K562 (cell line): ENCODE measurements at regions not wholly inside any gene's neighbourhood (a gene's known extent, or its start where the extent isn't known, plus 50 kb on each side); places are given as distances from the start of the nearest gene placed in this dataset.

Experiments
- ARID3B ChIP-seq: fragments of 250-450 bp; sonication (Bioruptor Pico); IDR thresholded peaks from 2 replicates; pipeline ENCODE4 v1.4.0; 2020; ENCODE audit warnings: borderline replicate concordance
- BRCA1 ChIP-seq, 2 experiments: fragments of 450-650 bp in 1 of 2; sonication (generic) in 1 of 2; formaldehyde crosslinking in 1 of 2; IDR thresholded peaks; 2 replicates each; pipeline versions ENCODE4 v1.5.0 to v1.6.1; 2017 to 2020; ENCODE audit warnings: mild to moderate bottlenecking in 1 of 2, missing genetic modification reagents in 1 of 2
- CBFA2T3 ChIP-seq: fragments of 450-650 bp; IDR thresholded peaks from 2 replicates; pipeline ENCODE4 v1.6.1; 2017
- CBFB ChIP-seq: sonication (generic); formaldehyde crosslinking; IDR thresholded peaks from 2 replicates; pipeline ENCODE4 v1.4.0; 2020; ENCODE audit warnings: mild to moderate bottlenecking, missing genetic modification reagents
- CLOCK ChIP-seq: fragments of 250-450 bp; sonication (Bioruptor Pico); IDR thresholded peaks from 2 replicates; pipeline ENCODE4 v1.4.0; 2020; ENCODE audit warnings: mild to moderate bottlenecking, moderate library complexity, borderline replicate concordance
- ETS2 ChIP-seq: IDR thresholded peaks from 2 replicates; pipeline ENCODE4 v1.6.1; 2016; ENCODE audit warnings: borderline replicate concordance, missing genetic modification characterization, mild to moderate bottlenecking, moderate library complexity, missing compliant biosample characterization; ENCODE audit not compliant: poor library complexity, severe bottlenecking
- FOXP1 ChIP-seq: sonication (generic); formaldehyde crosslinking; IDR thresholded peaks from 2 replicates; pipeline ENCODE4 v1.8.0; 2022; ENCODE audit warnings: mild to moderate bottlenecking, missing genetic modification reagents
- HINFP ChIP-seq: fragments of 450-650 bp; conservative IDR thresholded peaks from 2 replicates; pipeline ENCODE4 v1.6.1; 2016; ENCODE audit warnings: missing genetic modification characterization, low read depth, mild to moderate bottlenecking, control low read depth, missing compliant biosample characterization
- MCM3 ChIP-seq: fragments of 450-650 bp; IDR thresholded peaks from 2 replicates; pipeline ENCODE4 v1.6.1; 2016
- MNT ChIP-seq, 2 experiments: fragments of 450-650 bp; conservative IDR thresholded peaks; 2 replicates each; pipeline ENCODE4 v1.6.1; 2017; ENCODE audit warnings: mild to moderate bottlenecking in 2 of 2, moderate library complexity in 2 of 2
- NCOA2 ChIP-seq, 2 experiments: fragments of 450-650 bp; IDR thresholded peaks; 2 replicates each; pipeline ENCODE4 v1.6.1; 2018; ENCODE audit warnings: mild to moderate bottlenecking in 2 of 2, moderate library complexity in 1 of 2; ENCODE audit not compliant: partially characterized antibody in 2 of 2
- NCOR1 ChIP-seq: fragments of 450-650 bp; IDR thresholded peaks from 2 replicates; pipeline ENCODE4 v1.6.1; 2016; ENCODE audit warnings: mild to moderate bottlenecking, moderate library complexity
- PRPF4 ChIP-seq: fragments of 200-400 bp; formaldehyde crosslinking; IDR thresholded peaks from one replicate; pipeline ENCODE4 v1.6.1; 2017; ENCODE audit warnings: low read length, low read depth, mild to moderate bottlenecking; ENCODE audit not compliant: insufficient read depth, poor library complexity, severe bottlenecking
- SMARCA4 ChIP-seq: fragments of 450-650 bp; IDR thresholded peaks from 2 replicates; pipeline ENCODE4 v1.6.1; 2016
- TAF15 ChIP-seq: fragments of 200-400 bp; formaldehyde crosslinking; IDR thresholded peaks from 2 replicates; pipeline ENCODE4 v1.6.1; 2017; ENCODE audit warnings: mild to moderate bottlenecking, low read depth, low read length, moderate library complexity
- ZNF124 ChIP-seq: sonication (generic); formaldehyde crosslinking; IDR thresholded peaks from 2 replicates; pipeline ENCODE4 v1.8.1; 2022; ENCODE audit warnings: missing genetic modification reagents
- ZNF551 ChIP-seq: fragments of 250-450 bp; sonication (Bioruptor Pico); IDR thresholded peaks from 2 replicates; pipeline ENCODE4 v1.5.0; 2021; ENCODE audit warnings: mild to moderate bottlenecking, moderate library complexity
- TF ChIP-seq, protein P1 (sequence below): conservative IDR thresholded peaks from 2 replicates; pipeline ENCODE4 v1.6.1; 2011; ENCODE audit warnings: low read depth, mild to moderate bottlenecking, low read length; ENCODE audit not compliant: control insufficient read depth
- TF ChIP-seq, protein P2 (sequence below): fragments of 250-450 bp; sonication (Bioruptor Pico); IDR thresholded peaks from 2 replicates; pipeline ENCODE4 v1.8.0; 2022; ENCODE audit warnings: moderate library complexity, mild to moderate bottlenecking, inconsistent platforms

DNA sequence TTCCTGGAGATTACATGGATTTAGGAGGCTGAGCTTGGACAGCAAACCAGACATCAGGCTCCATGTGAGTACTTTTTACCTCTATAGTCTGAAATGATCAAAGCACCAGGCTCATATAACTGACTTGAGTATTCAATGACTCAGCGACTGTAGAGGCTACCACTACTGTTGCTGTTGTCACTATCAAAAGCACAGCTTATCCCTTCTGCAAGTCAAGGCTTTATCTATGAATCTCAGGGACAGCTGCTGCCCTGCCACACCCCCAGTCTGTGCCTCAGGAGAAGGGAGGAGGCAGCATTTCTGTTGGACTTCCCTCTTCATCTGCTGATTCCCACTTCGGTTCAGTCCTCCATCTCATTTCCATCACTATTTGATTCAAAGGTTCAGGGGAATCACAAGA, 80.5 kb upstream of the CNR1 start (continued):
- TF ChIP-seq ARID3B (CRISPR knock-in tag), result no peak
- no peak for TF ChIP-seq HINFP (tag)
- peak; percentile 86 for TF ChIP-seq CBFA2T3
- no peak for TF ChIP-seq MNT (conservative IDR thresholded peaks at IDR 0.05)
- TF ChIP-seq, protein P1, sequence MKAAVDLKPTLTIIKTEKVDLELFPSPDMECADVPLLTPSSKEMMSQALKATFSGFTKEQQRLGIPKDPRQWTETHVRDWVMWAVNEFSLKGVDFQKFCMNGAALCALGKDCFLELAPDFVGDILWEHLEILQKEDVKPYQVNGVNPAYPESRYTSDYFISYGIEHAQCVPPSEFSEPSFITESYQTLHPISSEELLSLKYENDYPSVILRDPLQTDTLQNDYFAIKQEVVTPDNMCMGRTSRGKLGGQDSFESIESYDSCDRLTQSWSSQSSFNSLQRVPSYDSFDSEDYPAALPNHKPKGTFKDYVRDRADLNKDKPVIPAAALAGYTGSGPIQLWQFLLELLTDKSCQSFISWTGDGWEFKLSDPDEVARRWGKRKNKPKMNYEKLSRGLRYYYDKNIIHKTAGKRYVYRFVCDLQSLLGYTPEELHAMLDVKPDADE, result no peak
- TF ChIP-seq FOXP1, result no peak
- no peak for TF ChIP-seq NCOA2 (IDR thresholded peaks at IDR 0.05; ENCODE audit: partially characterized antibody in 2 of 2)
- no peak for TF ChIP-seq ZNF551 (CRISPR knock-in tag)
- TF ChIP-seq TAF15, result no peak
- no peak for TF ChIP-seq PRPF4
- no peak for TF ChIP-seq MCM3
- TF ChIP-seq NCOR1, result peak; percentile 78
- TF ChIP-seq BRCA1 (IDR thresholded peaks at IDR 0.05), result no peak
- no peak for TF ChIP-seq BRCA1 (CRISPR knock-in tag; IDR thresholded peaks at IDR 0.05)
- TF ChIP-seq CLOCK, result no peak
- TF ChIP-seq, protein P2, sequence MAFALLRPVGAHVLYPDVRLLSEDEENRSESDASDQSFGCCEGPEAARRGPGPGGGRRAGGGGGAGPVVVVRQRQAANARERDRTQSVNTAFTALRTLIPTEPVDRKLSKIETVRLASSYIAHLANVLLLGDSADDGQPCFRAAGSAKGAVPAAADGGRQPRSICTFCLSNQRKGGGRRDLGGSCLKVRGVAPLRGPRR (CRISPR knock-in tag), result no peak
- TF ChIP-seq SMARCA4, result peak; percentile 81
- TF ChIP-seq ETS2, result no peak
- no peak for TF ChIP-seq CBFB (CRISPR knock-in tag)
- no peak for TF ChIP-seq ZNF124 (CRISPR knock-in tag)
